ENCODE measurements at regions not wholly inside any gene's neighbourhood (a gene's known extent, or its start where the extent isn't known, plus 50 kb on each side); places are given as distances from the start of the nearest gene placed in this dataset.

DNA sequence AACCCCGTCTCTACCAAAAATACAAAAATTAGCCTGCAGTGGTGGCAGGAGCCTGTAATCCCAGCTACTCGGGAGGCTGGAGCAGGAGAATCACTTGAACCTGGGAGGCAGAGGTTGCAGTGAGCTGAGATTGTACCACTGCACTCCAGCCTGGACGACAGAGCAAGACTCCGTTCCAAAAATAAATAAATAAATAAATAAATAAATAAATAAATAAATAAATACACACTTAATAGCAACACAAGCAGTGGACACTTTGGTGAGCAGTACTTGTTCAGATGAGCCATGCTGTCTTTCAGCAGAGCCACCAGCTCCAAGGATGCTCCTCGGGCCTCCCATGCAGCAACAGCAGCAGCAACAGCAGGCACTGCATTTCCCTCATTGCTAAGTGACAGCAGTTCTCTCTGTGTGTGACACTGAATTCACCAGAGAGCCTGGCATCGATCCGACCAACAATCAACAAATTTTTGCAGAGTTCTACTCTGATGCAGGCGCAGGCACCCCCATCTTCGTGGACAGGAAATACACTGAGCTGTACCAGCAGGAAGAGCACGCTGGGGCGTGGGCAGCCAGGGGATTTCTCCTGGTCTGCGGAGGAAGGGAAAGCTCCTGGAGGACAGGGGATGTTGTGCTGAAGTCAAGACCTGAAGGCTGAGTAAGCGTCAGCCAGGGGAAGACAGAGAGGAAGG is 54.0 kb upstream of the SNX9 start:
- TF ChIP-seq EZH2phosphoT487 (IDR thresholded peaks at IDR 0.05; ENCODE audit: borderline replicate concordance) (no peak), POLR2A (IDR thresholded peaks at IDR 0.05; ENCODE audit: borderline replicate concordance, extremely low read depth, insufficient read depth, insufficient read length) (no peak), EZH2 (IDR thresholded peaks at IDR 0.05) (no peak), RAD21 (IDR thresholded peaks at IDR 0.05; ENCODE audit: low read depth) (no peak), ELF1 (IDR thresholded peaks at IDR 0.05; ENCODE audit: borderline replicate concordance, low read depth) (no peak), CEBPB (IDR thresholded peaks at IDR 0.05; ENCODE audit: low read depth) (no peak), SIN3A (IDR thresholded peaks at IDR 0.05; ENCODE audit: low read depth) (no peak), TCF7L2 (IDR thresholded peaks at IDR 0.05; ENCODE audit: borderline replicate concordance, extremely low read depth, insufficient read depth, insufficient read length) (no peak)
- TF ChIP-seq, protein P1, sequence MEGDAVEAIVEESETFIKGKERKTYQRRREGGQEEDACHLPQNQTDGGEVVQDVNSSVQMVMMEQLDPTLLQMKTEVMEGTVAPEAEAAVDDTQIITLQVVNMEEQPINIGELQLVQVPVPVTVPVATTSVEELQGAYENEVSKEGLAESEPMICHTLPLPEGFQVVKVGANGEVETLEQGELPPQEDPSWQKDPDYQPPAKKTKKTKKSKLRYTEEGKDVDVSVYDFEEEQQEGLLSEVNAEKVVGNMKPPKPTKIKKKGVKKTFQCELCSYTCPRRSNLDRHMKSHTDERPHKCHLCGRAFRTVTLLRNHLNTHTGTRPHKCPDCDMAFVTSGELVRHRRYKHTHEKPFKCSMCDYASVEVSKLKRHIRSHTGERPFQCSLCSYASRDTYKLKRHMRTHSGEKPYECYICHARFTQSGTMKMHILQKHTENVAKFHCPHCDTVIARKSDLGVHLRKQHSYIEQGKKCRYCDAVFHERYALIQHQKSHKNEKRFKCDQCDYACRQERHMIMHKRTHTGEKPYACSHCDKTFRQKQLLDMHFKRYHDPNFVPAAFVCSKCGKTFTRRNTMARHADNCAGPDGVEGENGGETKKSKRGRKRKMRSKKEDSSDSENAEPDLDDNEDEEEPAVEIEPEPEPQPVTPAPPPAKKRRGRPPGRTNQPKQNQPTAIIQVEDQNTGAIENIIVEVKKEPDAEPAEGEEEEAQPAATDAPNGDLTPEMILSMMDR (IDR thresholded peaks at IDR 0.05 in 2 of 3, conservative IDR thresholded peaks at IDR 0.05 in 1 of 3; ENCODE audit: borderline replicate concordance in 1 of 3, insufficient read depth in 1 of 3, low read depth in 2 of 3, low read length in 2 of 3), result no peak
- TF ChIP-seq, protein P2, sequence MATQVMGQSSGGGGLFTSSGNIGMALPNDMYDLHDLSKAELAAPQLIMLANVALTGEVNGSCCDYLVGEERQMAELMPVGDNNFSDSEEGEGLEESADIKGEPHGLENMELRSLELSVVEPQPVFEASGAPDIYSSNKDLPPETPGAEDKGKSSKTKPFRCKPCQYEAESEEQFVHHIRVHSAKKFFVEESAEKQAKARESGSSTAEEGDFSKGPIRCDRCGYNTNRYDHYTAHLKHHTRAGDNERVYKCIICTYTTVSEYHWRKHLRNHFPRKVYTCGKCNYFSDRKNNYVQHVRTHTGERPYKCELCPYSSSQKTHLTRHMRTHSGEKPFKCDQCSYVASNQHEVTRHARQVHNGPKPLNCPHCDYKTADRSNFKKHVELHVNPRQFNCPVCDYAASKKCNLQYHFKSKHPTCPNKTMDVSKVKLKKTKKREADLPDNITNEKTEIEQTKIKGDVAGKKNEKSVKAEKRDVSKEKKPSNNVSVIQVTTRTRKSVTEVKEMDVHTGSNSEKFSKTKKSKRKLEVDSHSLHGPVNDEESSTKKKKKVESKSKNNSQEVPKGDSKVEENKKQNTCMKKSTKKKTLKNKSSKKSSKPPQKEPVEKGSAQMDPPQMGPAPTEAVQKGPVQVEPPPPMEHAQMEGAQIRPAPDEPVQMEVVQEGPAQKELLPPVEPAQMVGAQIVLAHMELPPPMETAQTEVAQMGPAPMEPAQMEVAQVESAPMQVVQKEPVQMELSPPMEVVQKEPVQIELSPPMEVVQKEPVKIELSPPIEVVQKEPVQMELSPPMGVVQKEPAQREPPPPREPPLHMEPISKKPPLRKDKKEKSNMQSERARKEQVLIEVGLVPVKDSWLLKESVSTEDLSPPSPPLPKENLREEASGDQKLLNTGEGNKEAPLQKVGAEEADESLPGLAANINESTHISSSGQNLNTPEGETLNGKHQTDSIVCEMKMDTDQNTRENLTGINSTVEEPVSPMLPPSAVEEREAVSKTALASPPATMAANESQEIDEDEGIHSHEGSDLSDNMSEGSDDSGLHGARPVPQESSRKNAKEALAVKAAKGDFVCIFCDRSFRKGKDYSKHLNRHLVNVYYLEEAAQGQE (IDR thresholded peaks at IDR 0.05; ENCODE audit: low read depth), result no peak

Measured in HCT116 (cell line).